BJ (cell line): ENCODE measurements at regions not wholly inside any gene's neighbourhood (a gene's known extent, or its start where the extent isn't known, plus 50 kb on each side); places are given as distances from the start of the nearest gene placed in this dataset.

Experiments used
- CTCF ChIA-PET: fragments of 350-600 bp; formaldehyde crosslinking; extraction: SDS; loops from one replicate; lab custom pipeline; 2021; ENCODE audit warnings: antibody characterized with exemption, inconsistent platforms; lab: Yijun Ruan, JAX
- POLR2A ChIA-PET: fragments of 300-600 bp; sonication (Branson Sonifier 250); formaldehyde crosslinking; extraction: SDS; loops from one replicate; lab custom pipeline; 2021; ENCODE audit warnings: antibody characterized with exemption; lab: Charles Lee
- DNase-seq: peaks from one replicate; pipeline ENCODE4 v3.0.0-alpha.2; 2011; ENCODE audit warnings: low read depth
- H3K27me3 ChIP-seq: 2 replicates; pipeline ENCODE4 v1.6.0; 2011; ENCODE audit warnings: low read length; ENCODE audit not compliant: control insufficient read depth, insufficient read depth
- H3K36me3 ChIP-seq: 2 replicates; pipeline ENCODE4 v1.5.1; 2011; ENCODE audit warnings: low read length; ENCODE audit not compliant: control insufficient read depth, insufficient read depth
- H3K4me3 ChIP-seq: 2 replicates; pipeline ENCODE4 v1.5.1; 2011; ENCODE audit warnings: low read depth, mild to moderate bottlenecking, control low read depth, low read length
- CTCF ChIP-seq: IDR thresholded peaks from 2 replicates; pipeline ENCODE4 v1.5.1; 2011; ENCODE audit warnings: low read depth, mild to moderate bottlenecking, control low read depth, inconsistent platforms, low read length, moderate library complexity; ENCODE audit not compliant: insufficient read depth

GRCh38 chr7:124137664-124138063, 104.8 kb upstream of the TMEM229A start:
- Histone ChIP-seq H3K36me3 (no peaks in the 10 kb centered on the region), H3K4me3 (no peak overlapping the region), H3K27me3 (no peaks in the 10 kb centered on the region)
- DNase-seq, result no peak
- ChIA-PET CTCF (no interaction called here), POLR2A (no interaction called here)
- no peak for TF ChIP-seq CTCF

GRCh38 chr7:124124201-124124600, 91.3 kb upstream of the TMEM229A start:
- POLR2A ChIA-PET, result no interaction called here
- no peak for TF ChIP-seq CTCF

GRCh38 chr7:124120911-124121310, 88.0 kb upstream of the TMEM229A start:
- Histone ChIP-seq H3K4me3 (no peak overlapping the region), H3K36me3 (no peaks in the 10 kb centered on the region), H3K27me3 (no peaks in the 10 kb centered on the region)
- no peak for TF ChIP-seq CTCF
- ChIA-PET POLR2A (no interaction called here), CTCF (no interaction called here)
- DNase-seq, result no peak

More at GRCh38 chr7:124124201-124124600, 91.3 kb upstream of the TMEM229A start:
- Histone ChIP-seq H3K36me3 (no peaks in the 10 kb centered on the region), H3K27me3 (no peaks in the 10 kb centered on the region), H3K4me3 (no peak overlapping the region)
- DNase-seq, result no peak
- CTCF ChIA-PET, result no interaction called here

GRCh38 chr7:124113045-124113444, 80.2 kb upstream of the TMEM229A start:
- Histone ChIP-seq H3K27me3 (no peaks in the 10 kb centered on the region), H3K36me3 (no peaks in the 10 kb centered on the region), H3K4me3 (no peak overlapping the region)
- no peak for DNase-seq
- POLR2A ChIA-PET, result no interaction called here
- TF ChIP-seq CTCF, result no peak
- CTCF ChIA-PET, result no interaction called here

- CTCF ChIA-PET, result interaction anchor here (1.6 kb wide), 1 partner anchor 679 kb away, joined by 3 read pairs; no protein-coding TSS in a partner anchor
- no peak overlapping the region for H3K4me3 ChIP-seq
- no peaks in the 10 kb centered on the region for H3K27me3 ChIP-seq
- no peak for TF ChIP-seq CTCF
- no peak for DNase-seq
- no peaks in the 10 kb centered on the region for H3K36me3 ChIP-seq
- POLR2A ChIA-PET, result no interaction called here
Observed at GRCh38 chr7:124106575-124106974, 73.7 kb upstream of the TMEM229A start.
